HepG2 (cell line): ENCODE measurements at regions not wholly inside any gene's neighbourhood (a gene's known extent, or its start where the extent isn't known, plus 50 kb on each side); places are given as distances from the start of the nearest gene placed in this dataset.
A peak's percentile ranks its signal among the peaks of the same experiment; 100 is the strongest.

Experiments used
- EP300 ChIP-seq, 3 experiments: sonication (generic) in 1 of 3; formaldehyde crosslinking in 1 of 3; IDR thresholded peaks; 2 replicates each; pipeline versions ENCODE4 v1.5.1 to v1.6.1; 2011 to 2020; ENCODE audit warnings: low read depth in 2 of 3, low read length in 2 of 3, borderline replicate concordance in 1 of 3, improper control_type of control experiment in 1 of 3, mild to moderate bottlenecking in 1 of 3, missing genetic modification reagents in 1 of 3, moderate library complexity in 1 of 3
- FOXP1 ChIP-seq, 2 experiments: fragments of 450-650 bp in 1 of 2; IDR thresholded peaks; 2 replicates each; pipeline ENCODE4 v1.6.1; 2017 to 2018; ENCODE audit warnings: antibody characterized with exemption in 1 of 2
- GATAD2A ChIP-seq: IDR thresholded peaks from 2 replicates; pipeline ENCODE4 v1.6.1; 2016
- GMEB1 ChIP-seq: sonication (generic); formaldehyde crosslinking; IDR thresholded peaks from 2 replicates; pipeline ENCODE4 v1.5.1; 2020; ENCODE audit warnings: missing genetic modification reagents, mild to moderate bottlenecking, borderline replicate concordance
- KAT7 ChIP-seq: IDR thresholded peaks from 2 replicates; pipeline ENCODE4 v1.6.1; 2018; ENCODE audit warnings: borderline replicate concordance, missing compliant biosample characterization
- KLF9 ChIP-seq: IDR thresholded peaks from 2 replicates; pipeline ENCODE4 v1.6.1; 2016; ENCODE audit warnings: low read depth
- MBD4 ChIP-seq: IDR thresholded peaks from 2 replicates; pipeline ENCODE4 v1.6.1; 2012; ENCODE audit warnings: low read length, inconsistent platforms, borderline replicate concordance
- THAP9 ChIP-seq: sonication (generic); formaldehyde crosslinking; IDR thresholded peaks from 2 replicates; pipeline ENCODE4; 2020; ENCODE audit warnings: missing genetic modification reagents, mild to moderate bottlenecking, borderline replicate concordance
- ZNF205 ChIP-seq: IDR thresholded peaks from 2 replicates; pipeline ENCODE4 v1.6.1; 2018; ENCODE audit warnings: missing biosample characterization, missing genetic modification reagents
- ZNF33B ChIP-seq: sonication (generic); formaldehyde crosslinking; IDR thresholded peaks from 2 replicates; pipeline ENCODE4 v1.5.1; 2020; ENCODE audit warnings: mild to moderate bottlenecking, missing genetic modification reagents
- ZNF547 ChIP-seq: sonication (generic); formaldehyde crosslinking; IDR thresholded peaks from 2 replicates; pipeline ENCODE4 v1.5.1; 2020; ENCODE audit warnings: mild to moderate bottlenecking, missing genetic modification reagents
- ZNF563 ChIP-seq: sonication (generic); formaldehyde crosslinking; IDR thresholded peaks from 2 replicates; pipeline ENCODE4 v1.8.0; 2022; ENCODE audit warnings: mild to moderate bottlenecking, moderate library complexity, missing genetic modification reagents
- TF ChIP-seq, protein P1 (sequence below): sonication (generic); formaldehyde crosslinking; IDR thresholded peaks from 2 replicates; pipeline ENCODE4 v1.8.1; 2023; ENCODE audit warnings: mild to moderate bottlenecking, moderate library complexity, missing genetic modification reagents
- TF ChIP-seq, protein P2 (sequence below): sonication (generic); formaldehyde crosslinking; IDR thresholded peaks from 2 replicates; pipeline ENCODE4 v1.4.0; 2020; ENCODE audit warnings: missing genetic modification reagents
- TF ChIP-seq, protein P3 (sequence below), 2 experiments: sonication (generic) in 1 of 2; formaldehyde crosslinking in 1 of 2; IDR thresholded peaks; 2 replicates each; pipeline versions ENCODE4 v1.5.1 to v1.6.1; 2011 to 2020; ENCODE audit warnings: borderline replicate concordance in 1 of 2, low read depth in 1 of 2, low read length in 1 of 2, mild to moderate bottlenecking in 1 of 2, missing genetic modification reagents in 1 of 2, moderate library complexity in 1 of 2

DNA sequence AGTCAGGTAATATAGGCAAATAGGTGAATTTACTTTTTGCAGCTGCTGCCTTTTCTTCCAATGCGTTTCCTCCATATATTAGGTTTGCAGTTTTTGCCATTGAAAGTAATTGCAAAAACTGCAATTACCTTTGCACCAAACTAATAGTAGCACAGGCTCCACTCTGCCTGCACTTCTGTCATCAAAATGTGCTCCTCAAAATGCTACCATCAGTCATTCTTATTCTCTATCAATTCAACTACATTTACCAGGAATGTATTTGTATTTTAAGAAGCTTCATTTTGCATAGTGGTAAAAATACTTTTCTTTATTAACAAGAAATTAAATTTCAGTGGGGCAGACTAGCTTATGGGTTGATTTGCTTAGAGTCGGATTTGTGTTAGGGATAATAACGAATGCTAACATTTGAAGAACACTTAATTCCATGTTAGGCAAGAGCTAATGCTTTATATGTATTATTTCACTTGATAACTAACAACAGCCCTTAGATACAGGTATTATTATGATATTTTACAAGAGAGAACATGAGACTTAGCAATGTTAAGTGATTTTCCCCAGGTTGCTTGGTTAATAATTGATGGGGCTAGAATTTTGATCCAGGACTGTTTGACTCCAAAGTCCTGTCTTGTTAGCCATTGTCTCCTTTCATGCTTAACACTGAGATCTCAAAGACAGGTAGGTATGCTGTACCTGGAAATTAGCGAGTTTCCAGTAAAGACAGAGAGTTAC lies 300.4 kb downstream of the MAN2A1 start (continued):
- TF ChIP-seq, protein P1, sequence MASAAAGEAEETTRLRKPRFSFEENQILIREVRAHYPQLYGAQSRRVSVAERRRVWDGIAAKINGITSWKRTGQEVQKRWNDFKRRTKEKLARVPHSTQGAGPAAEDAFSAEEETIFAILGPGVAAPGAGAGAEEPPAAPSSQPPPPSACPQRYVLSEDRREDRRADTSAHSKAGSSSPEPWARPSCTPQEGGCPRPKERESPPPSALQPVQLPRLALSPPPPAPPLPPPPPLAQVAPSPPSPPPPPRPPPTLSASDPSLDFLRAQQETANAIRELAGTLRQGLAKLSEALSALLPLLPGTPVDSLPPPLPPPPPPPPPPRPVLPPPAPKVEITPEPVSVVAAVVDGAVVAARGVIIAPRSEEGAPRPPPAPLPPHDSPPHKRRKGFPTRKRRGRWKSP (CRISPR knock-in tag): peak; percentile 11; the same call in 1 of the 2 replicates
- TF ChIP-seq ZNF563 (CRISPR knock-in tag) (no peak), ZNF205 (CRISPR knock-in tag) (no peak), KAT7 (CRISPR knock-in tag) (no peak), GMEB1 (no peak), FOXP1 (IDR thresholded peaks at IDR 0.05) (no peak), FOXP1 (CRISPR knock-in tag; IDR thresholded peaks at IDR 0.05) (0 out of 2 replicates have a peak, but pooled peaks have one; percentile 13), GATAD2A (peak; percentile 71; the same call in 1 of the 2 replicates), ZNF547 (CRISPR knock-in tag) (no peak), KLF9 (CRISPR knock-in tag) (no peak), MBD4 (no peak), EP300 (IDR thresholded peaks at IDR 0.05; ENCODE audit: low read depth in 2 of 2, low read length in 2 of 2) (peak in 1 of 2 experiments; percentile 89; a peak in 2 of 4 replicates), EP300 (CRISPR knock-in tag; IDR thresholded peaks at IDR 0.05; ENCODE audit: borderline replicate concordance) (peak; percentile 58; the same call in 1 of the 2 replicates), THAP9 (no peak), ZNF33B (CRISPR knock-in tag) (no peak)
- TF ChIP-seq, protein P2, sequence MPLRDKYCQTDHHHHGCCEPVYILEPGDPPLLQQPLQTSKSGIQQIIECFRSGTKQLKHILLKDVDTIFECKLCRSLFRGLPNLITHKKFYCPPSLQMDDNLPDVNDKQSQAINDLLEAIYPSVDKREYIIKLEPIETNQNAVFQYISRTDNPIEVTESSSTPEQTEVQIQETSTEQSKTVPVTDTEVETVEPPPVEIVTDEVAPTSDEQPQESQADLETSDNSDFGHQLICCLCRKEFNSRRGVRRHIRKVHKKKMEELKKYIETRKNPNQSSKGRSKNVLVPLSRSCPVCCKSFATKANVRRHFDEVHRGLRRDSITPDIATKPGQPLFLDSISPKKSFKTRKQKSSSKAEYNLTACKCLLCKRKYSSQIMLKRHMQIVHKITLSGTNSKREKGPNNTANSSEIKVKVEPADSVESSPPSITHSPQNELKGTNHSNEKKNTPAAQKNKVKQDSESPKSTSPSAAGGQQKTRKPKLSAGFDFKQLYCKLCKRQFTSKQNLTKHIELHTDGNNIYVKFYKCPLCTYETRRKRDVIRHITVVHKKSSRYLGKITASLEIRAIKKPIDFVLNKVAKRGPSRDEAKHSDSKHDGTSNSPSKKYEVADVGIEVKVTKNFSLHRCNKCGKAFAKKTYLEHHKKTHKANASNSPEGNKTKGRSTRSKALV: no peak
- TF ChIP-seq, protein P3, sequence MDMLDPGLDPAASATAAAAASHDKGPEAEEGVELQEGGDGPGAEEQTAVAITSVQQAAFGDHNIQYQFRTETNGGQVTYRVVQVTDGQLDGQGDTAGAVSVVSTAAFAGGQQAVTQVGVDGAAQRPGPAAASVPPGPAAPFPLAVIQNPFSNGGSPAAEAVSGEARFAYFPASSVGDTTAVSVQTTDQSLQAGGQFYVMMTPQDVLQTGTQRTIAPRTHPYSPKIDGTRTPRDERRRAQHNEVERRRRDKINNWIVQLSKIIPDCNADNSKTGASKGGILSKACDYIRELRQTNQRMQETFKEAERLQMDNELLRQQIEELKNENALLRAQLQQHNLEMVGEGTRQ (IDR thresholded peaks at IDR 0.05; ENCODE audit: low read depth, low read length): no peak
- TF ChIP-seq, protein P3 (CRISPR knock-in tag; IDR thresholded peaks at IDR 0.05; ENCODE audit: borderline replicate concordance): no peak
